Neutrophil (primary cell): ENCODE measurements at regions not wholly inside any gene's neighbourhood (a gene's known extent, or its start where the extent isn't known, plus 50 kb on each side); places are given as distances from the start of the nearest gene placed in this dataset.

ENCODE experiments used
- H3K27ac ChIP-seq: fragments of 200-600 bp; sonication (generic); 2 replicates; pipeline ENCODE4 v1.5.1; 2016; ENCODE audit warnings: mild to moderate bottlenecking, moderate library complexity
- H3K27me3 ChIP-seq: fragments of 200-600 bp; sonication (generic); 2 replicates; pipeline ENCODE4 v1.6.0; 2016; ENCODE audit warnings: mild to moderate bottlenecking
- H3K36me3 ChIP-seq: fragments of 200-600 bp; sonication (generic); 2 replicates; pipeline ENCODE4 v1.5.1; 2017
- H3K4me1 ChIP-seq, 2 experiments: fragments of 200-600 bp in 1 of 2; sonication (generic) in 1 of 2; 1 replicate in 1 of 2; 2 replicates in 1 of 2; pipeline versions ENCODE4 v1.5.1 to v1.6.1; 2013 to 2016; ENCODE audit warnings: low read depth in 1 of 2, low read length in 1 of 2, mild to moderate bottlenecking in 1 of 2, moderate library complexity in 1 of 2; ENCODE audit not compliant: control insufficient read depth in 1 of 2, insufficient read depth in 1 of 2
- H3K4me3 ChIP-seq, 2 experiments: fragments of 200-600 bp in 1 of 2; sonication (generic) in 1 of 2; 1 replicate in 1 of 2; 2 replicates in 1 of 2; pipeline ENCODE4 v1.5.1; 2013 to 2016; ENCODE audit warnings: low read depth in 1 of 2, low read length in 1 of 2, mild to moderate bottlenecking in 1 of 2, moderate library complexity in 1 of 2
- H3K9me3 ChIP-seq: fragments of 200-600 bp; sonication (generic); 2 replicates; pipeline ENCODE4 v1.5.1; 2016
- CTCF ChIP-seq: fragments of 200-600 bp; sonication (generic); IDR thresholded peaks from 2 replicates; pipeline ENCODE4 v1.5.1; 2016; ENCODE audit warnings: antibody characterized with exemption

- no peaks in the 10 kb centered on the region for H3K27me3 ChIP-seq
- no peak for TF ChIP-seq CTCF
- H3K4me3 ChIP-seq = no peak overlapping the region
- H3K36me3 ChIP-seq = peaks cover 77% of the 10 kb centered on the region
- peaks cover 0 to 3% of the 10 kb centered on the region in 2 experiments for H3K4me1 ChIP-seq
- H3K9me3 ChIP-seq = no peaks in the 10 kb centered on the region
- H3K27ac ChIP-seq = no peak overlapping the region
Observed at GRCh38 chr22:25351631-25352293, 132.3 kb downstream of the CRYBB2 start.

GRCh38 chr22:25352294-25352680 lies 132.8 kb downstream of the CRYBB2 start:
- Histone ChIP-seq H3K4me1 (peaks cover 0 to 3% of the 10 kb centered on the region in 2 experiments), H3K36me3 (peaks cover 77% of the 10 kb centered on the region), H3K27me3 (no peaks in the 10 kb centered on the region), H3K4me3 (no peak overlapping the region), H3K27ac (no peak overlapping the region), H3K9me3 (no peaks in the 10 kb centered on the region)
- no peak for TF ChIP-seq CTCF

- H3K4me1 ChIP-seq = peaks cover 0 to 2% of the 10 kb centered on the region in 2 experiments
- no peaks in the 10 kb centered on the region for H3K27me3 ChIP-seq
- TF ChIP-seq CTCF = no peak
- peaks cover 82% of the 10 kb centered on the region for H3K36me3 ChIP-seq
- H3K9me3 ChIP-seq = no peaks in the 10 kb centered on the region
- H3K4me3 ChIP-seq = no peak overlapping the region
- H3K27ac ChIP-seq = no peak overlapping the region
Observed at GRCh38 chr22:25353516-25354445, 134.3 kb downstream of the CRYBB2 start.

GRCh38 chr22:25354456-25354855 lies 135.0 kb downstream of the CRYBB2 start:
- no peaks in the 10 kb centered on the region for H3K27me3 ChIP-seq
- no peak for TF ChIP-seq CTCF
- H3K36me3 ChIP-seq = peaks cover 85% of the 10 kb centered on the region
- no peak overlapping the region for H3K4me3 ChIP-seq
- no peaks in the 10 kb centered on the region for H3K9me3 ChIP-seq
- no peak overlapping the region for H3K27ac ChIP-seq
- peaks cover 0 to 2% of the 10 kb centered on the region in 2 experiments for H3K4me1 ChIP-seq

GRCh38 chr22:25357132-25357455 lies 137.7 kb downstream of the CRYBB2 start:
- H3K9me3 ChIP-seq = no peaks in the 10 kb centered on the region
- H3K4me3 ChIP-seq = no peak overlapping the region
- no peaks in the 10 kb centered on the region for H3K27me3 ChIP-seq
- TF ChIP-seq CTCF = no peak
- peaks cover 0 to 2% of the 10 kb centered on the region in 2 experiments for H3K4me1 ChIP-seq
- H3K27ac ChIP-seq = no peak overlapping the region
- H3K36me3 ChIP-seq = peaks cover 73% of the 10 kb centered on the region
